Ovary (tissue), 7 donors: ENCODE measurements at regions not wholly inside any gene's neighbourhood (a gene's known extent, or its start where the extent isn't known, plus 50 kb on each side); places are given as distances from the start of the nearest gene placed in this dataset.

Experiments
- DNase-seq, 5 donors: peaks; one replicate each; pipeline ENCODE4 v3.0.0-alpha.2; 2019 to 2020
- H3K27ac ChIP-seq, 2 donors: fragments of 200-600 bp; one replicate each; pipeline versions ENCODE4 v1.5.1 to v1.8.0; 2019 to 2022
- H3K27me3 ChIP-seq: fragments of 200-600 bp; one replicate; pipeline ENCODE4 v1.8.0; 2022
- H3K36me3 ChIP-seq: fragments of 200-600 bp; sonication (generic); one replicate; pipeline ENCODE4 v1.5.1; 2019
- H3K4me1 ChIP-seq: one replicate; pipeline ENCODE4 v1.8.1; 2013; ENCODE audit warnings: mild to moderate bottlenecking, moderate library complexity; ENCODE audit not compliant: insufficient read depth
- H3K4me3 ChIP-seq: fragments of 200-600 bp; sonication (generic); one replicate; pipeline ENCODE4 v1.5.1; 2017
- H3K9me3 ChIP-seq, 2 donors: fragments of 200-600 bp in 1 of 2; sonication (generic) in 1 of 2; one replicate each; pipeline versions ENCODE4 v1.5.1 to v1.8.1; 2013 to 2019; ENCODE audit warnings: mild to moderate bottlenecking in 1 of 2, moderate library complexity in 1 of 2
- EP300 ChIP-seq: sonication (generic); formaldehyde crosslinking; IDR thresholded peaks from one replicate; pipeline ENCODE4 v1.6.1; 2017; ENCODE audit warnings: antibody characterized with exemption
- POLR2A ChIP-seq: fragments of 450-650 bp; IDR thresholded peaks from one replicate; pipeline ENCODE4 v1.6.1; 2017; ENCODE audit warnings: antibody characterized with exemption, mild to moderate bottlenecking, moderate library complexity
- WGBS, 3 donors: extraction: QIAGEN DNeasy Blood & Tissue Kit in 1 of 3; methylation state at CpG; one replicate each; pipeline versions ENCODE4 v1.1.5 to v1.1.7; 2013 to 2017; 5-methylcytosine and 5-hydroxymethylcytosine counted together
- intact Hi-C, 4 donors: fragments of 100-400 bp; cut with DNase I; formaldehyde crosslinking; loops; one replicate each; pipeline versions ENCODE4 v1.11.0 to v1.15.1; 2022 to 2023
- TF ChIP-seq, protein P1 (sequence below), 3 donors: fragments of 450-650 bp in 2 of 3; fragments of 200-600 bp in 1 of 3; IDR thresholded peaks; one replicate each; pipeline versions ENCODE4 v1.5.1 to v1.8.0; 2016 to 2022; ENCODE audit warnings: antibody characterized with exemption in 3 of 3, mild to moderate bottlenecking in 1 of 3
- donor health status: DM: no; HTN: no; CAD: no; lungs with moderate emphysema.
- donor health status: DM: no; HTN: no; CAD: no.
- donor health status: Bipolar disorder and iron deficiency.
- donor health status: DM: no; HTN: no; CAD: no.
- donor health status: DM: yes; HTN: yes; CAD: no.

DNA sequence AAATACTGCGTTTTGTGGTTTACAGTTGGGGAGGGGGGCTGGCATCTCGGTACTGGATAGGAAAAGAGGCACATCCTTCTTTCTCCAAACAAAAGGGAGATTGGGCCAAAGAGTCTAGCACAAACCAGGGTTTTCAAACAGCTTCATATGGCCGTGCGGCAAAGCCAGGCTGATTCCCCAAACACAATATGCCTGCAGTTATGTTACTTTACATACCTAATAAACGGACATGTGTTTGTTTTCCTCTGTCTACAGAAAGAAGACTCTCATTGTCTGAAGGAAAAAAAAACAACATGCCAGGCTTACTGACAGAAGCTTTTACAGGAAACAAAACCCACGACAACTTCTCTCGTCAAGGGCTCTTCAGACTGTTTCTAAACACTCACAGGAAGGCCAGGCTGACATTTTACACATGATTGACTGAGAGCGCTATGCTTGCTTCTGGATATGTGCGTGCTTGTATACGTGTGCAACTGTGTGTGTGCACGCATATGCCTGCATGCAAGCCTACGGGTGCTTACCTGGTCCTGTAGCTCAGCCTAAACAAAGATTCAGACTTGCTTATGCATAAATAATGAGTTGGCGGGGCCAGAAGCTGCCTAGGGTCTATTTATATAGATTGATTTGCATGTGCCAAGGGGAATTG, 461.0 kb upstream of the C16orf82 start:
- TF ChIP-seq POLR2A: no peak
- TF ChIP-seq, protein P1, sequence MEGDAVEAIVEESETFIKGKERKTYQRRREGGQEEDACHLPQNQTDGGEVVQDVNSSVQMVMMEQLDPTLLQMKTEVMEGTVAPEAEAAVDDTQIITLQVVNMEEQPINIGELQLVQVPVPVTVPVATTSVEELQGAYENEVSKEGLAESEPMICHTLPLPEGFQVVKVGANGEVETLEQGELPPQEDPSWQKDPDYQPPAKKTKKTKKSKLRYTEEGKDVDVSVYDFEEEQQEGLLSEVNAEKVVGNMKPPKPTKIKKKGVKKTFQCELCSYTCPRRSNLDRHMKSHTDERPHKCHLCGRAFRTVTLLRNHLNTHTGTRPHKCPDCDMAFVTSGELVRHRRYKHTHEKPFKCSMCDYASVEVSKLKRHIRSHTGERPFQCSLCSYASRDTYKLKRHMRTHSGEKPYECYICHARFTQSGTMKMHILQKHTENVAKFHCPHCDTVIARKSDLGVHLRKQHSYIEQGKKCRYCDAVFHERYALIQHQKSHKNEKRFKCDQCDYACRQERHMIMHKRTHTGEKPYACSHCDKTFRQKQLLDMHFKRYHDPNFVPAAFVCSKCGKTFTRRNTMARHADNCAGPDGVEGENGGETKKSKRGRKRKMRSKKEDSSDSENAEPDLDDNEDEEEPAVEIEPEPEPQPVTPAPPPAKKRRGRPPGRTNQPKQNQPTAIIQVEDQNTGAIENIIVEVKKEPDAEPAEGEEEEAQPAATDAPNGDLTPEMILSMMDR (IDR thresholded peaks at IDR 0.05): no peak
- TF ChIP-seq EP300: no peak
- 74 to 83% (median 74%) methylated on average over 13 of the region's 13 CpGs for WGBS, 3 donors
- Histone ChIP-seq H3K27ac (no peak overlapping the region), H3K9me3 (no peaks in the 10 kb centered on the region), H3K4me3 (no peak overlapping the region), H3K4me1 (no peaks in the 10 kb centered on the region), H3K36me3 (no peaks in the 10 kb centered on the region), H3K27me3 (no peaks in the 10 kb centered on the region)
- intact Hi-C loops: no loop called here
- DNase-seq: no peak

DNA sequence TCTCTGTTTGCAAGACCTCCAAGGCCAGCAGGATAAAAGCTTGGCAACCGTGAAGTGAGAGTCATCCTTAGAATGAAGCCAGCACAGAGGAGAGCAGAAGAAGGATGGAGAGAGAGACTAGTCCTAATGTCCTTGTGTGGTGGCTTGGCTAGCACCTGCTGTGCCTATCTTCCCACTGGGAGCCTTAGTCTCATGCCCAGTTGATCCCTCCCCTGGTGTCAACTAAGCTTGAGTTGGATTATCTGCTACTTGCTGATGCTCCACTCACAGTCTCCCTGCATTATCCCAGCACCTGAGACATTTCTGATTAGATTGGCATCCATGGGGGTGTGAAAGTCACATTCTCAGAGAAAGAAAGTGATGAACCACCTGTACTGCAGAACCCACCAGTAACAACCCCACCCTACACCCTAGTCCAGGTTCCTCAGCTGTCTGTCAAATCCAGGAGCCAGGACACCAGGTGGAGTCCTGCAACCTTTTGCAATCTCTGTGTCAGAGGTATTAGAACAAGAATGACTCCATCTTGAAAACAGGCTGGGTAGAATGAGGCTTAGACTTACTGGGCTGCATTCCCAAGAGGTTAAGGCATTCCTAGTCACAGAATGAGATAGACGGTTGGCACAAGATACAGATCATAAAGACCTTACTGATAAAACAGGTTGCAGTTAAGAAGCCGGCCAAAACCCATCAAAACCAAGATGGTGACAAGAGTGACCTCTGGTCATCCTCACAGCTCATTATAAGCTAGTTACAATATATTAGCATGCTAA, 460.2 kb upstream of the C16orf82 start:
- Histone ChIP-seq H3K9me3 (no peaks in the 10 kb centered on the region), H3K27ac (no peak overlapping the region), H3K27me3 (no peaks in the 10 kb centered on the region), H3K36me3 (no peaks in the 10 kb centered on the region), H3K4me1 (no peaks in the 10 kb centered on the region), H3K4me3 (no peak overlapping the region)
- intact Hi-C loops: no loop called here
- no peak for DNase-seq
- TF ChIP-seq, protein P1 (IDR thresholded peaks at IDR 0.05): no peak
- TF ChIP-seq POLR2A: no peak
- no peak for TF ChIP-seq EP300
- WGBS, 3 donors: 63 to 75% (median 74%) methylated on average over 3 of the region's 3 CpGs

DNA sequence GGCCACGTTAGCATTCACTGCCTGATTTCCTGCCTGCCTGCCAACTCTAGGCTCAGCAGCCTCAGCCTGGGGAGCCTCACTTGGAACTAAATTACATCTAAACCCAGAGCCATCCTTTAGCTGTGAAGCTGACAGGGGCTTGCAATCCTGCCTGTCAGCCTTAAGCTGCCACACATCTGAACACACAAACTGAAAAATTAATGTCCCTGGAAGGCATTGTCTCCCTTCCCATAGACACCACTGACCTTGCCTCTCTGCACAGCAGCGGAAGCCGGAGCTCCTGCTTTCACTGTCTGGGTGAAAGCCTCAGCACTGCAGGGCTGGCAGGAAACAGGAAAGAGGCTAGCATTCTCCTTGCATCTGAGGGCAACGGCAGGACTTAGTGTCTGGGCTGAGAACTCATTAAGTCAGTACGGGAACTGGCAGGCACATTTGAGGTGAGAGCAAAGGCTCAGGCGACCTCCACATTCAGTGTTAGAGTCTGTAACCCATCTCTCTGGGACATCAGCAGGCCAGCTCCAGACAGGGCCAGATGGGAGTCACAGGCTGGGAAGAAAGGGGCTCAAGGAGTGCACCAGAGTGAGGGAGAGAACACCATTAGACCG, 452.4 kb upstream of the C16orf82 start:
- Histone ChIP-seq H3K27ac (no peak overlapping the region), H3K4me3 (no peak overlapping the region), H3K4me1 (no peaks in the 10 kb centered on the region), H3K36me3 (no peaks in the 10 kb centered on the region), H3K9me3 (no peaks in the 10 kb centered on the region), H3K27me3 (no peaks in the 10 kb centered on the region)
- intact Hi-C loops: no loop called here
- 38 to 45% (median 43%) methylated on average over 7 of the region's 7 CpGs for WGBS, 3 donors
- TF ChIP-seq EP300 (no peak), POLR2A (no peak)
- TF ChIP-seq, protein P1 (IDR thresholded peaks at IDR 0.05): no peak
- no peak for DNase-seq

DNA sequence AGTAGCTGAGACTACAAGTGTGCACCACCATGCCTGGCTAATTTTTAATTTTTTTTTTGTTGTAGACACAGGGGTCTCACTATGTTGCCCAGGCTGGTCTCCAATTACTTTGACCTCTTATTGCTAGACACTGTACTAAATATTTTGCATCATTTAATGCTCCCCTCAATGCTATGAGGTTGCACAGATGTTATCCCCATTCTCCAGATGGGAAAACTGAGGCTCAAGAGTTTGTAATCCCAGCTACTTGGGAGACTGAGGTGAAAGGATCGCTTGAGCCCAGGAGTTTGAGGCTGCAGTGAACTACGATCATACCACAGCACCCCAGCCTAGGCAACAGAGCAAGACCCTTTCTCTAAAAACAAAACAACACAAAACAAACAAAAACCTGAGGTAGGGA, 443.3 kb upstream of the C16orf82 start:
- WGBS, 3 donors: 73 to 87% (median 82%) methylated on average over 2 of the region's 2 CpGs
- Histone ChIP-seq H3K9me3 (no peaks in the 10 kb centered on the region), H3K4me3 (no peak overlapping the region), H3K36me3 (no peaks in the 10 kb centered on the region), H3K27me3 (no peaks in the 10 kb centered on the region), H3K27ac (no peak overlapping the region), H3K4me1 (no peaks in the 10 kb centered on the region)
- DNase-seq: no peak
- TF ChIP-seq POLR2A (no peak), EP300 (no peak)
- TF ChIP-seq, protein P1 (IDR thresholded peaks at IDR 0.05): no peak
- intact Hi-C loops: no loop called here
